CD4-positive, alpha-beta memory T cell (primary cell): ENCODE measurements at regions not wholly inside any gene's neighbourhood (a gene's known extent, or its start where the extent isn't known, plus 50 kb on each side); places are given as distances from the start of the nearest gene placed in this dataset.
"Not testable (repeated sequence)": the region's sequence is repeated elsewhere in the genome, so short reads cannot be mapped to it uniquely, and the experiment has no call there.

Source experiments
- CTCF ChIA-PET: fragments of 350-600 bp; sonication (Branson Sonifier 250); formaldehyde crosslinking; loops from one replicate; lab custom pipeline; 2021; ENCODE audit warnings: inconsistent platforms; ENCODE audit not compliant: partially characterized antibody; lab: Charles Lee
- POLR2A ChIA-PET: fragments of 350-600 bp; sonication (Branson Sonifier 250); formaldehyde crosslinking; loops from one replicate; lab custom pipeline; 2021; ENCODE audit not compliant: partially characterized antibody; lab: Charles Lee
- DNase-seq, 5 donors: peaks; one replicate each; pipeline versions ENCODE4 v3.0.0 to v3.0.0-alpha.2; 2020 to 2022; ENCODE audit warnings: mixed read lengths in 1 of 5
- H3K27ac ChIP-seq: one replicate; pipeline ENCODE4 v1.7.0; 2013; ENCODE audit warnings: low read depth, low read length
- H3K27me3 ChIP-seq: 2 replicates; pipeline ENCODE4 v1.7.0; 2013; ENCODE audit warnings: mild to moderate bottlenecking, low read length, moderate library complexity; ENCODE audit not compliant: insufficient read depth
- H3K36me3 ChIP-seq: 2 replicates; pipeline ENCODE4 v1.7.0; 2013; ENCODE audit warnings: mild to moderate bottlenecking, low read length, moderate library complexity; ENCODE audit not compliant: insufficient read depth
- H3K4me1 ChIP-seq: 2 replicates; pipeline ENCODE4 v1.7.0; 2013; ENCODE audit warnings: mild to moderate bottlenecking, low read length, moderate library complexity; ENCODE audit not compliant: insufficient read depth
- H3K4me3 ChIP-seq, 2 donors: one replicate each; pipeline ENCODE4 v1.7.0; 2013; ENCODE audit warnings: low read length in 2 of 2, mild to moderate bottlenecking in 1 of 2
- H3K9me3 ChIP-seq, 2 donors: one replicate each; pipeline ENCODE4 v1.7.0; 2013; ENCODE audit warnings: low read length in 2 of 2, control low read depth in 1 of 2; ENCODE audit not compliant: control insufficient read depth in 1 of 2
- H3K27ac Mint-ChIP-seq, 7 donors: one replicate each; pipeline ENCODE4 v1.8.0; 2020 to 2021; ENCODE audit warnings: mixed read lengths in 7 of 7, mild to moderate bottlenecking in 6 of 7, inconsistent platforms in 3 of 7, moderate library complexity in 3 of 7
- H3K27me3 Mint-ChIP-seq, 2 donors: one replicate each; pipeline ENCODE4 v1.8.0; 2020 to 2021; ENCODE audit warnings: mixed read lengths in 2 of 2
- H3K36me3 Mint-ChIP-seq, 2 donors: one replicate each; pipeline ENCODE4 v1.8.0; 2020 to 2021; ENCODE audit warnings: mixed read lengths in 2 of 2, inconsistent platforms in 1 of 2, mild to moderate bottlenecking in 1 of 2
- H3K4me1 Mint-ChIP-seq, 4 donors: one replicate each; pipeline ENCODE4 v1.8.0; 2020 to 2021; ENCODE audit warnings: mixed read lengths in 4 of 4, mild to moderate bottlenecking in 1 of 4
- H3K4me3 Mint-ChIP-seq, 8 donors: one replicate each; pipeline ENCODE4 v1.8.0; 2020 to 2021; ENCODE audit warnings: mixed read lengths in 8 of 8, mild to moderate bottlenecking in 7 of 8, moderate library complexity in 6 of 8, inconsistent platforms in 3 of 8
- H3K9me3 Mint-ChIP-seq, 8 donors: one replicate each; pipeline ENCODE4 v1.8.0; 2020 to 2021; ENCODE audit warnings: mixed read lengths in 8 of 8, mild to moderate bottlenecking in 5 of 8, inconsistent platforms in 3 of 8, moderate library complexity in 1 of 8
- intact Hi-C: fragments of 100-400 bp; cut with micrococcal nuclease; formaldehyde crosslinking; loops from one replicate; pipeline ENCODE4 v1.15.1; 2023

- DNase-seq, H3K4me3 ChIP-seq, H3K9me3 ChIP-seq, H3K27ac Mint-ChIP-seq, H3K4me1 ChIP-seq, H3K36me3 Mint-ChIP-seq, intact Hi-C loops, H3K9me3 Mint-ChIP-seq, H3K27ac ChIP-seq, CTCF ChIA-PET, H3K4me1 Mint-ChIP-seq, H3K27me3 Mint-ChIP-seq, H3K27me3 ChIP-seq, POLR2A ChIA-PET, H3K4me3 Mint-ChIP-seq, H3K36me3 ChIP-seq: not testable (repeated sequence)
These were observed 77.7 kb upstream of the GOLGA6L4 start for GRCh38 chr15:84157857-84158256.

- H3K4me1 Mint-ChIP-seq, H3K9me3 Mint-ChIP-seq, H3K4me1 ChIP-seq, intact Hi-C loops, H3K9me3 ChIP-seq, DNase-seq, H3K27me3 ChIP-seq, H3K36me3 ChIP-seq, H3K36me3 Mint-ChIP-seq, CTCF ChIA-PET, H3K4me3 Mint-ChIP-seq, H3K4me3 ChIP-seq, POLR2A ChIA-PET, H3K27me3 Mint-ChIP-seq, H3K27ac ChIP-seq, H3K27ac Mint-ChIP-seq: not testable (repeated sequence)
These were observed 76.0 kb upstream of the GOLGA6L4 start for GRCh38 chr15:84159346-84160269.

- H3K36me3 Mint-ChIP-seq, DNase-seq, POLR2A ChIA-PET, intact Hi-C loops, H3K9me3 Mint-ChIP-seq, H3K27me3 Mint-ChIP-seq, H3K9me3 ChIP-seq, H3K36me3 ChIP-seq, H3K4me3 Mint-ChIP-seq, H3K4me3 ChIP-seq, H3K4me1 Mint-ChIP-seq, H3K27me3 ChIP-seq, CTCF ChIA-PET, H3K27ac ChIP-seq, H3K4me1 ChIP-seq: not testable (repeated sequence)
- peak overlapping the region in 3 of 7 donors; percentile 1 to 20 (median 14) for H3K27ac Mint-ChIP-seq
These were observed 70.9 kb upstream of the GOLGA6L4 start for GRCh38 chr15:84164423-84165292.

- H3K27ac ChIP-seq, CTCF ChIA-PET, H3K4me1 ChIP-seq, H3K36me3 ChIP-seq, H3K27me3 ChIP-seq, H3K4me1 Mint-ChIP-seq, H3K36me3 Mint-ChIP-seq, H3K9me3 Mint-ChIP-seq, H3K27ac Mint-ChIP-seq, POLR2A ChIA-PET, H3K4me3 ChIP-seq, DNase-seq, intact Hi-C loops, H3K9me3 ChIP-seq, H3K27me3 Mint-ChIP-seq, H3K4me3 Mint-ChIP-seq: not testable (repeated sequence)
These were observed 65.5 kb upstream of the GOLGA6L4 start for GRCh38 chr15:84170029-84170428.

- CTCF ChIA-PET, intact Hi-C loops, H3K9me3 ChIP-seq, H3K4me1 ChIP-seq, H3K4me1 Mint-ChIP-seq, H3K36me3 ChIP-seq, H3K4me3 ChIP-seq, H3K27me3 Mint-ChIP-seq, H3K27me3 ChIP-seq, H3K27ac Mint-ChIP-seq, H3K36me3 Mint-ChIP-seq, H3K4me3 Mint-ChIP-seq, POLR2A ChIA-PET, H3K27ac ChIP-seq, H3K9me3 Mint-ChIP-seq: not testable (repeated sequence)
- peak in 2 of 5 donors; percentile 12 to 34 for DNase-seq
These were observed 62.4 kb upstream of the GOLGA6L4 start for GRCh38 chr15:84173231-84173610.
